ENCODE measurements at regions not wholly inside any gene's neighbourhood (a gene's known extent, or its start where the extent isn't known, plus 50 kb on each side); places are given as distances from the start of the nearest gene placed in this dataset.
"Not testable (repeated sequence)": the region's sequence is repeated elsewhere in the genome, so short reads cannot be mapped to it uniquely, and the experiment has no call there.

GRCh38 chr12:131659976-131660375 lies 50.9 kb upstream of the SFSWAP start:
- not testable (repeated sequence) for DNase-seq (ENCODE audit: low spot score)

GRCh38 chr12:131660401-131660800 lies 50.5 kb upstream of the SFSWAP start:
- DNase-seq (ENCODE audit: low spot score): not testable (repeated sequence)

Measured in kidney tubule cell (primary cell).